ENCODE measurements at regions not wholly inside any gene's neighbourhood (a gene's known extent, or its start where the extent isn't known, plus 50 kb on each side); places are given as distances from the start of the nearest gene placed in this dataset.

DNA sequence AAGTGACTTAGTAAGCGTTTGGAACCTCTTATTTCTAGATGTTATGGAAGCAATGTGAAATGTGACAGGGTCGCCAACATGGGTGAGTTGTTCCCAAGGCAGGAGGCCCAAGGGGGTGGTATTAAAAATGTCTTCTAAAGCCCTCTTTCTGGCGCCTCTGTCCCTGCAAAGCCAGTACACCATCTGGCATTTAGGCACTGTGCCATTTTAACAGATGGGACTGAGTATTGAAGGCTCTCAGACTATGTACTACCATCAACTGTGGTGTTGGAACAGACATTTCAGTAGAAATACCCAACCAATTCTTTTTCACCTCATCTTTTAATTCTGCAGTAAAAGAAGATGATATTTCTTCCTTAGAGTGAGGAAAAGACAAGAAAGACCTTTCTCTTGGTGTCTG, 384.5 kb upstream of the MMADHC start:
- no peak for DNase-seq
- ATAC-seq (replicated peaks in 1 of 2): no peak
- Mint-ChIP-seq H3K4me1 (ENCODE audit: low read depth) (no peaks in the 10 kb centered on the region), H3K27ac (no peak overlapping the region), H3K27me3 (ENCODE audit: low read depth) (no peaks in the 10 kb centered on the region), H3K36me3 (ENCODE audit: insufficient read depth in 2 of 2) (no peaks in the 10 kb centered on the region), H3K4me3 (no peak overlapping the region), H3K9me3 (peaks cover 6 to 12% of the 10 kb centered on the region in 2 donors)

DNA sequence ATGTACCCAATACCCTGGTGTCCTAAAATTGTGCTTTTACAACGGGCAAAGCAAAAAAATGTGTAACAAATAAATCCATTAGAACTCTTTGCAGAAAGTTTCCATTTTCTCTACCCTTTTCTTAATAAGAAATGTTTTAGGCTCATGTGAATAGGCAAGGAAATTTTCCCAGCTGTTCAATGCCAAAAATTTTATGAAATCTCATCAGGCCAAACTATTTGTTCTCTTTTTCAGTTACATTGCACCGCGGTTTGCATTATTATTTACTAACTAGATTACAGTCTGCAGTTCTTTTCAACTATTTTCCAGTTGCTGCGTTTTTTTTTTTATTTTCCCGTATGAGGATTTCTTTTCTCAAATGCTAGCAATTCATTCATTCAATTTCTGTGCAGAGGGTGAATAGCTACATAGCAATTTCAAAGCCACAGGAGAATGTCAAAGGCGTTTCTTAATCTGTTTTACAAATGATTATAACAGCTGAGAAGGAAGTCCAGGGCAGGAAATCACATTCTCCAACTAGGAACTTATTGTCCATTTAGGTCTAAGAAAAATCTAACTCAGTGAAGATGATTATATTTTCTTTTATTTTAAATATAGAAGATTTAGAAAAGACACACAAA, 367.5 kb upstream of the MMADHC start:
- no peak overlapping the region for H3K4me3 Mint-ChIP-seq

DNA sequence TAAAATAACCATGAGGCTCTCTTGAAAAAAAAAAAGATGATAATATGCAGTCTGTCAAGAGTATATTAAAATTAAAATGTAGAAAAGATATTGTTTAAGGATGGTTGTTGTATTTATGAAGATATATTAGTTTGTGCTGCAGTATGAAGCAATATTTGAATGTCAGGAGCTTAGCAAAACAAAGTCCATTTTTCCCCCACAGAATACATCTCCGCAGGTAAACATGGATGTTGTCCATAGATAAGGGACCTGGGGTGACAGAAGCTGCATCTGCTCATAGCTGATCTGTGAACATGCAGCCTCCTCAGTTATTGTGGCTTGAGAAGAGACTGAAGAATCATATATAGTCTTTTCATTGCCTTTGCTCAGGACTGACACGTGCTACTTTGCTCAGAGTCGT, 366.1 kb upstream of the MMADHC start:
- H3K27me3 Mint-ChIP-seq (ENCODE audit: low read depth): no peaks in the 10 kb centered on the region
- no peak overlapping the region for H3K4me3 Mint-ChIP-seq
- H3K36me3 Mint-ChIP-seq (ENCODE audit: insufficient read depth in 2 of 2): no peaks in the 10 kb centered on the region
- DNase-seq: no peak
- H3K27ac Mint-ChIP-seq: no peak overlapping the region
- no peaks in the 10 kb centered on the region for H3K4me1 Mint-ChIP-seq (ENCODE audit: low read depth)
- ATAC-seq (replicated peaks in 1 of 2): no peak
- peaks cover 0 to 4% of the 10 kb centered on the region in 2 donors for H3K9me3 Mint-ChIP-seq

More for the DNA sequence above, 367.5 kb upstream of the MMADHC start:
- no peaks in the 10 kb centered on the region for H3K27me3 Mint-ChIP-seq (ENCODE audit: low read depth)
- peaks cover 0 to 6% of the 10 kb centered on the region in 2 donors for H3K9me3 Mint-ChIP-seq
- no peaks in the 10 kb centered on the region for H3K36me3 Mint-ChIP-seq (ENCODE audit: insufficient read depth in 2 of 2)
- no peak overlapping the region for H3K27ac Mint-ChIP-seq
- DNase-seq (no peak), ATAC-seq (replicated peaks in 1 of 2) (no peak)
- H3K4me1 Mint-ChIP-seq (ENCODE audit: low read depth): no peaks in the 10 kb centered on the region

DNA sequence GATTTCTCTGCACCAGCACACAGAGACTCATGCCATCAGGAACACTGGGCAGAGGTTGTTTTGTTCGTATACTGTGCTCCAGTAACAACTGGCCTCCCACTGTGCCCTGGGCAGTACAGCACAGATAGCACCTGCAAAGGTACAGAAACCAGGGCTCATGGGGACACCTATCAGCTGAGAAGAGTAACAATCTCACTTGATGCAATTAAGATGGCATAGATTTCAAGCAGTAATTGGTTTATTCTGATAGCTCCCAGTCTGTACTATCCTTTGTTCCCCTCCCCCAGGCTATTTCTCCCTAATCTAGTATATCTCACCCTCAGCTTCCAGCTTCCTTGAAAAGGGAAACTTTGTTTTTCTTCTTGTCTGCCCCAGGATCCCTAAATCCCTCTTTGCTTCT, 343.9 kb upstream of the MMADHC start:
- Mint-ChIP-seq H3K4me3 (no peak overlapping the region), H3K27me3 (ENCODE audit: low read depth) (no peaks in the 10 kb centered on the region), H3K4me1 (ENCODE audit: low read depth) (no peaks in the 10 kb centered on the region), H3K27ac (no peak overlapping the region), H3K9me3 (peaks cover 1 to 8% of the 10 kb centered on the region in 2 donors), H3K36me3 (ENCODE audit: insufficient read depth in 2 of 2) (no peaks in the 10 kb centered on the region)
- ATAC-seq (replicated peaks in 1 of 2) (no peak), DNase-seq (no peak)

DNA sequence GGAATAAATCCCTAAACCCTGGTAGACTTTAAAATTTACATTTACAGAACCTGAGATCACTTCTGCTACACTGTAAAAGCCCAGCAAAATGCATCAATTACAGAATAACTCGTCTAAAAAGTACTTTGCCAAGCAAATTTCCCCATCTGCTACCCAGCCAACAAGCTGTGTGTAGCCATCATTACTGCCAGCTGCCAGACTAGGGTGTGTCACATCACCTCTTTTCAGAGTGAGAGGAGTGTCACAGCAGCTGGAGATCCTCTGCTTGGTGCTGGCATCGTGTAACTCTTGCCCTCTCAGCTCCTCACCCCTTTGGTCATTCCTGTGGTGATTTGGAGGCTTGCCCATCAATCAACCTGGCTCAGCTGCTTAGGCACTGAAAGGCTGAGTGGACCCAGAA, 340.4 kb upstream of the MMADHC start:
- peaks cover 2 to 4% of the 10 kb centered on the region in 2 donors for H3K9me3 Mint-ChIP-seq
- H3K4me3 Mint-ChIP-seq: no peak overlapping the region
- ATAC-seq (replicated peaks in 1 of 2) (no peak), DNase-seq (no peak)
- H3K36me3 Mint-ChIP-seq (ENCODE audit: insufficient read depth in 2 of 2): no peaks in the 10 kb centered on the region
- H3K27ac Mint-ChIP-seq: no peak overlapping the region
- H3K27me3 Mint-ChIP-seq (ENCODE audit: low read depth): no peaks in the 10 kb centered on the region
- H3K4me1 Mint-ChIP-seq (ENCODE audit: low read depth): no peaks in the 10 kb centered on the region

DNA sequence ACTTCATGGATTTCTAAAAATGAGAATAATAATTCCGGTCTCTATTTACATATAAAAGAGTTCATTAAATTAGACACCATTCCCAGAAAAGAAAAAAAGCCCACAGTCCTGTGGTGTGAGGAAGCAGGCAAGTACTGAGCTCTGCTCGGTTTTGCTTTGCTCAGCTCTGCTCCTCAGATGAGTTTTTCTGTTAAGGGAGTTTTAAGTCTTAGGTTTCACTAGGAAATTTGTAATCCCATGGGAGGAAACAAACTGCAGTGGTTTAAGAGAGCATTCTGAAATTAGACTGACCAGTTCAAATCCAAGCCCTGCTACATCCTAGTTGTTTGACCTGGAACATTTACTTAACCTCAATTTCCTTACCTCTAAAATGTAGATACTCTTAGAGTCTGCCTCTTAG, 338.6 kb upstream of the MMADHC start:
- no peak overlapping the region for H3K4me3 Mint-ChIP-seq
- H3K4me1 Mint-ChIP-seq (ENCODE audit: low read depth): no peaks in the 10 kb centered on the region
- H3K36me3 Mint-ChIP-seq (ENCODE audit: insufficient read depth in 2 of 2): no peaks in the 10 kb centered on the region
- H3K27ac Mint-ChIP-seq: no peak overlapping the region
- DNase-seq (no peak), ATAC-seq (replicated peaks in 1 of 2) (no peak)
- no peaks in the 10 kb centered on the region for H3K27me3 Mint-ChIP-seq (ENCODE audit: low read depth)
- peaks cover 4 to 6% of the 10 kb centered on the region in 2 donors for H3K9me3 Mint-ChIP-seq

DNA sequence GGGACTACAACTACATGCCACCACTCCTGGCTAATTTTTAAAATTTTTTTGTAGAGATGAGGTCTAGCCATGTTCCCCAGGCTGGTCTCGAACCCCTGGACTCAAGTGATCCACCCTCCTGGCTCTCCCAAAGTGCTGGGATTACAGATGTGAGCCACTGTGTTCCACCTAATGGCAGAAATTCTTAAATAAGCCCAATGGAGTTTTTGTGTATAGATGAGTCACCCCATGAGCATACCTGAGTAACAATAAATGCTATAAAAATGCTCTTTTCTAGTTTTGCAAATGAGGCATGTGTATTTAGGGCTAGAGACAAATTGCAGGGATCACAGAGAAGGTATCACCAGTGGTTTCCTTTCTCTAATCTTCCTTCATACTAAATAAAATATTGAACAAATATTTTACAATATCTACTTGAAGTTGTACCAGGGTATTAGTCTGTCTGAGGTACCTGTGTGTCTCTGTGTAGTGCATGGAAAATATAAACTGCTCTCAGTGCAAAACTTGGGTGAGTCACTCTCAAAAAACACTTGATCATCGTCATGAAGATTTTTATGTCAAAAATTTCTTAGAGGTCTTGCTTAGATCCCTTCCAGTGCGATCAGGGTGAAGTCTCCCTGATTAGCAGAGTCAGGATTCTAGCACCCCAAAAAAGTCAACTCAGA, 337.1 kb upstream of the MMADHC start:
- Mint-ChIP-seq H3K27me3 (ENCODE audit: low read depth) (no peaks in the 10 kb centered on the region), H3K4me3 (no peak overlapping the region), H3K27ac (no peak overlapping the region), H3K36me3 (ENCODE audit: insufficient read depth in 2 of 2) (no peaks in the 10 kb centered on the region), H3K9me3 (peaks cover 4 to 8% of the 10 kb centered on the region in 2 donors), H3K4me1 (ENCODE audit: low read depth) (no peaks in the 10 kb centered on the region)
- no peak for DNase-seq
- no peak for ATAC-seq (replicated peaks in 1 of 2)

DNA sequence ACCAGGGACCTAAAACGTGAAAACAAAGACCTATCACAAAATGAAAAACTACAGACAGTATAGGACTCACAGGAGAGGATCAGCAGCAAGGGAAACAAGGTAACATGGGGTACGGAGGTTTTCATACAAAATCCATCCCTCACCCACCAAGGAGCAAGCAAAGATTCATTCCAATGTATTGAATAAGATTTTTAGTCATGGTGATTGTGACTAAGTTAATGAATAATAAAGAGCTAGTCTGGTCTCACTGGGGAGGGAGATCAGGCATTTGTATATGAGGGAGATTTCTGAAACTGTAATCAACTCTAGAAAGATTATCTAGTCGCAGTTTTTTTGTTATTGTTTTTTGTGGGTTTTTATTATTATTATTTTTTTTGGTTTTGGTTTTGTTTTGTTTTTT, 336.5 kb upstream of the MMADHC start:
- no peak for ATAC-seq (replicated peaks in 1 of 2)
- H3K4me1 Mint-ChIP-seq (ENCODE audit: low read depth): no peaks in the 10 kb centered on the region
- peaks cover 4 to 8% of the 10 kb centered on the region in 2 donors for H3K9me3 Mint-ChIP-seq
- no peaks in the 10 kb centered on the region for H3K27me3 Mint-ChIP-seq (ENCODE audit: low read depth)
- no peak for DNase-seq
- H3K4me3 Mint-ChIP-seq: no peak overlapping the region
- H3K36me3 Mint-ChIP-seq (ENCODE audit: insufficient read depth in 2 of 2): no peaks in the 10 kb centered on the region
- no peak overlapping the region for H3K27ac Mint-ChIP-seq

DNA sequence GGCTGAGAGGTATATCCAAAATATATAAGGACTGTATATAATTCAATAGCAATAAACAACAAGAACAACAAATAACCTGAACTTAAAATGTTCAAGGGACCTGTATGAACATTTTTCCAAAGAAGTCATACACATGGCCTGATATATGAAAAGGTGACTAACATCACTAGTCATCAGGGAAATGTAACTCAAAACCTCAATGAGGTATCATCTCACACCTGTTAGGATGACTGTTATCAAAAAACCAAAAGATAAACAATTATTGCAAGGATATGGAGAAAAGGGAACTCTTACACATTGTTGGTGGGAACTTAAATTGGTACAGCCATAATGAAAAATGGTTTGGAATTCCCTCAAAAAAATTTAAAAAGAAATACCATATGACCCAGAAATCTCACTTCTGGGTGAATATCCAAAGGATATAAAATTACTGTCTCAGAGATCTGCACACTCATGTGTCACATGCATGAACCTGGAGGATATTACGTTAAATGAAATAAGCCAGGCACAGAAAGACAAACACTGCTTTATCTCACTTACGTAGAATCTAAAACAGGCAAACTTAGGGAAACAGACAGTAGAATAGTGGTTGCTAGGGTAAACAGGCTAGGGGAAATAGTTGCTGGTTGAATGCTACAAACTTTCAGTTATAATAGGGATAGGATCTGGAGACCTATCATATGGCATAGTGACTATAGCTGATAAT, 334.5 kb upstream of the MMADHC start:
- no peaks in the 10 kb centered on the region for H3K4me1 Mint-ChIP-seq (ENCODE audit: low read depth)
- DNase-seq (no peak), ATAC-seq (replicated peaks in 1 of 2) (no peak)
- H3K27me3 Mint-ChIP-seq (ENCODE audit: low read depth): no peaks in the 10 kb centered on the region
- no peak overlapping the region for H3K27ac Mint-ChIP-seq
- peaks cover 5 to 7% of the 10 kb centered on the region in 2 donors for H3K9me3 Mint-ChIP-seq
- H3K36me3 Mint-ChIP-seq (ENCODE audit: insufficient read depth in 2 of 2): no peaks in the 10 kb centered on the region
- H3K4me3 Mint-ChIP-seq: no peak overlapping the region

DNA sequence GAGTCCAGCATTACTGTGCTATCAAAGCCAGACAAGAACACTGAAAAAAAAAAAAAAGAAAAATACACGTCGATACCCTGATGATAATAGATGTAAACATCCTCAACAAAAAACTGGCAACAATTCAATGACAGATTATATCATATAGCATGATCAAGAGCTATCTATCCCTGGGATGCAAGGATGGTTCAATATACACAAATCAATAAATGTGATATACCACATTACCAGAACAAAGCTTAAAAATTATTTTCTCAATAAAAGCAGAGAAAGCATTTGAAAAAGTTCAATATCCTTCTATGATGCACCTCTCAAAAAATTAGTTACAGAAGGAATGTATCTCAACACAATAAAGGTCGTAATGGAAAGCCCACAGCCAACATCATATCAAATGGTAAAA, 332.8 kb upstream of the MMADHC start:
- DNase-seq (no peak), ATAC-seq (replicated peaks in 1 of 2) (no peak)
- no peak overlapping the region for H3K4me3 Mint-ChIP-seq
- no peaks in the 10 kb centered on the region for H3K36me3 Mint-ChIP-seq (ENCODE audit: insufficient read depth in 2 of 2)
- no peaks in the 10 kb centered on the region for H3K4me1 Mint-ChIP-seq (ENCODE audit: low read depth)
- peaks cover 5 to 7% of the 10 kb centered on the region in 2 donors for H3K9me3 Mint-ChIP-seq
- H3K27ac Mint-ChIP-seq: no peak overlapping the region
- no peaks in the 10 kb centered on the region for H3K27me3 Mint-ChIP-seq (ENCODE audit: low read depth)

DNA sequence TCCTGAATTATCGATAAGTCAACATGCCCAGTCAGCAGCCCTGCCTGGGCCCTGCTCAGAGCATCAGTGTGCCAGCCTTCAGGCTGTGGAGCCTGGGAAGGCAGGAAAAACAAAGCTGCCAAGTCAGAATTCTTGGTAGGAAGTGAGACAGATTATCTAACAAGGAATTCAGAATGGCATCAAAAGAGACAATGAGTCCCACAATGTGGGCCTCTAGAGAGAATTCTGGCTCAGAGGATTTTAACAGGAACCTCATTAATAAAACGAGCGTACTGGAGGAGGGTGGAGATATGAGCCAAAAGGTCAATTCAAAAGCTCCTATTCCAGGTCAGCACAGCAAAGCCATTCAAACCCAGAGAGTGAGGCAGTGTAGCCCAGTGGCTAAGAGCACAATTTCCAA, 327.6 kb upstream of the MMADHC start:
- ATAC-seq (replicated peaks in 1 of 2) (no peak), DNase-seq (no peak)
- Mint-ChIP-seq H3K27ac (no peak overlapping the region), H3K9me3 (peaks cover 5 to 10% of the 10 kb centered on the region in 2 donors), H3K27me3 (ENCODE audit: low read depth) (no peaks in the 10 kb centered on the region), H3K4me1 (ENCODE audit: low read depth) (no peaks in the 10 kb centered on the region), H3K4me3 (no peak overlapping the region), H3K36me3 (ENCODE audit: insufficient read depth in 2 of 2) (no peaks in the 10 kb centered on the region)

DNA sequence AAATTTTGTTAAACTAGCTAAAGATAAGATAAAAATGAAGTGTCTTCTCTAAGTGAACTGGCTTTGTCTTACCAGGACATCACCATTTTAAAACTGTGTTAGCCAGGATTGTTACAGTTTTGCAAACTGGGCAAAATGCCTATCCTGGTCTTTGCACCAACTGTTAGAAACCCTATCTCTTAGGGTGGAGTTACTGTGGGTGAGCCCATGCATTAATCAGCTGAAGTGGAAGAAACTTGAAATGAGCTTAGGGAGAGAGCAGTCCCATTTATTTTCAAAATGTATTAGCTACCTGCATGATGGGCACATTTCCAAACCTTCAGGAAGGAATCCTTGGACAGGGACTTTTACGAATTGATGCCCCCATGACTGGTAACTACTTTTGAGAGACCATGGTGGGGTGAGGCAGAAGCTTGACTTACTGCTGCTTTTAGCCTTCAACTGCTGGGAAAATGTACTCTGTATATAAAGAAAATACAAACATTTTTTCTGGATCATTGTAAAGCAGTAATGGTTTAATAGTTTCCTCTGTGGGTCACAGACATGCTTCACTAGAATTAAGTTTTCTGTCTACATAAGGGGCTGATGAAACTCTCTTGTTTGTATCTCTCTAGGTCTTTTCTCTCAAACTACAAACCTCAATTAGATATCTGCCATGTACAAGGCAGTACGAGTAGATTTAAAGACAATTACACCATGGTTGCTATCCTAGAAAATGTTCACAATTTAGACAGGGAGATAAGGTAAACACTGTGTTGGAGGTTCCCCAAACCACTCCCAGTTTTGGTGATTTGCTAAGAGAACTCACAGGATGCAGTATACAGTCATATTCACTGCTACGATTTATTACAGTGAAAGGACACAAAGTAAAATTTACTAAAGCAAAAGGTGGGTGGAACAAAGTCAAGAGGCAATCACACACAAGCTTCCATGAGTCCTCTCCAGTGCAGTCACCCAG, 321.4 kb upstream of the MMADHC start:
- DNase-seq (no peak), ATAC-seq (replicated peaks in 1 of 2) (no peak)
- H3K4me1 Mint-ChIP-seq (ENCODE audit: low read depth): no peaks in the 10 kb centered on the region
- no peaks in the 10 kb centered on the region for H3K27me3 Mint-ChIP-seq (ENCODE audit: low read depth)
- no peak overlapping the region for H3K4me3 Mint-ChIP-seq
- no peak overlapping the region for H3K27ac Mint-ChIP-seq
- H3K36me3 Mint-ChIP-seq (ENCODE audit: insufficient read depth in 2 of 2): no peaks in the 10 kb centered on the region
- H3K9me3 Mint-ChIP-seq: peaks cover 3 to 9% of the 10 kb centered on the region in 2 donors

DNA sequence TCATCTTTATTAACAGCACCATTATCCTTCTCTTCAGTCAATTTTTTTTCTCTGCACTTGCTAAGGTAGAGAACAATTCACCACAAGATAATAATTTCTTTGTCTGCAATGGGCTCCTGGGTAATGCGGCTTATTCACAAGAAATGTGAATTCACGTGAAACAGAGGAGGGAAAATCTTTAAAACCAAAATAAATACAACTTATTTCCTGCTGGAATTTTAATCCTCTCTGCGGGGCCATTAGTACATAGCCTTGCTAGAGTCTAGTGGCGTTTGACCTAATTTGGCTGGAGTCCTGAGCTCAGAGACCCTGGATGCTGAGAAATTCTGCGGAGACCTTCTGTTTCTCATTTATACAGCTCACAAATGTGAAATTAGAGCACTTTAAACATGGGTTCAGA, 319.3 kb upstream of the MMADHC start:
- Mint-ChIP-seq H3K27me3 (ENCODE audit: low read depth) (no peaks in the 10 kb centered on the region), H3K36me3 (ENCODE audit: insufficient read depth in 2 of 2) (no peaks in the 10 kb centered on the region), H3K9me3 (peaks cover 3 to 7% of the 10 kb centered on the region in 2 donors), H3K4me1 (ENCODE audit: low read depth) (no peaks in the 10 kb centered on the region), H3K4me3 (no peak overlapping the region), H3K27ac (no peak overlapping the region)
- DNase-seq (no peak), ATAC-seq (replicated peaks in 1 of 2) (no peak)

All from activated T-cell treated with anti-CD3 and anti-CD28 coated beads, Interleukin-2, amount 50 U/mL, for 72 hours (primary cell).